ENCODE measurements at regions not wholly inside any gene's neighbourhood (a gene's known extent, or its start where the extent isn't known, plus 50 kb on each side); places are given as distances from the start of the nearest gene placed in this dataset.

DNA sequence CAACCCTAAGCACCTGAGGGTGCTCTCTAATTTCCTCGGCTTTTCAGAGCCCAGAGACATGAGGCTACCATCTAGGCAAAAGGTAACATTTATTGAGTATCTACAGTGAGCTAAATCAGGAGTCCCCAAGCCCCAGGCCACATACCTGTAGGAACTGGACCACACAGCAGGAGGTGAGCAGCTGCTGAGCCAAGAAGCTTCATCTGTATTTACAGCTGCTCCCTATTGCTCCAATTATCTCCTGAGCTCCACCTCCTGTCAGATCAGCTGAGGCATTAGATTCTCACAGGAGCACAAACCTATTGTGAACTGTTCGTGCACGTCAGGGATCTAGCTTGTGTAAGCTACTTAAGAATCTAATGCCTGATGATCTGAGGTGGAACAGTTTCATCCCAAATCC lies 70.2 kb downstream of the RND3 start:
- no peak for DNase-seq

DNA sequence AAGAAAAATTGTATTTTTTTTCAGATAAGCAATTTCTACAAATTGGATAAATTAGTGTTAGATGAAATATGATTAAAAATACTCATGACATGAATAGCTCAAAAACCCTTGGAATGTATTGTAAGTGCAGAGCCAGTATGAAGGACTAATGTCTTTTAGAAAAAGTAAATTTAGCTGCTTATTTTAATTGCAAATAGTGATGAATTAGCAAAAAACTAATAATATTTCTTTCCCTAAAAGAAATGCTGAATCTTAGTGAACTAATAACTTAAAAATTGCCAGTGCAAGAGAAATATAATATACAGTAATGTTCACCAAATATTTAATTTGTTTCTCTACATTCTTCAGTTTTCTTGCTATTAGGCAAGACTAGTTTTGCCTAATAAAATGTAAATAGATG lies 72.4 kb downstream of the RND3 start:
- no peak for DNase-seq

DNA sequence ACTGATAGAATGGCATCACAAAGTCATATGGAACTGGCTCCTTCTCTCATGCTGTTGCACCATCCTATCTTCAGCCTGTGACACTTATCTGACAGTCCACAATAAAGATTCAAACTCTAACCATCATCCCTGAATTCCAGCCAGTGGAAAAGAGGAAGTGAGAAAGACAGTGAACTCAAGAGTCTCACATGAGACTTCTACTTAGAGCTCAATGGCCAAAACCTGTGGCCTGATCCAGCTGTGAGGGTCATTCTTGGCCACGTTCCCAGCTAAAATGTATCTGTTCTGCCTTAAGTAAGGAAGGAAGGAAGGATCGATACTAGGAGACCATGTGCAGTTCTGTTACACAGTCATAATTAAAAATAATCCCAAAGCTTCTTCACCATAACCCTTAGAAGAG lies 73.6 kb downstream of the RND3 start:
- DNase-seq, result no peak

DNA sequence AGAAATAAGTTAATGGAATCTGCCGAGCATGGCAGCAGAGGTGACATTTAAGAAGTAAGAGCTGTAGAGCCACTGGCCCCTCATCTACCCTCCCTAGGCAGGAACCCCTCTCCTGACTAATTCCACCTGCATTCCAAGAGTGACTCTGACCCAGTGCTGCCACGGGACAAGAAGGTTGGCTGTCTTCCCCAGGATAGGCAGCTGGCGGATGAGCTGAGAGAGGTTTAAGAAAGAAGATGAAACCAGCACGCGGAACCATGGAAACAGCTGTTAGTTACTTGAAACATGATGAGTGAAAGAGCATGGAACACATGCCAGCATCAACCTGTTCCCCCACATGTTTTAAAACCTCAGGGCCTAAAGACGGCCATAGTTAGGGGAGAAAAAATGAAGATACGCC lies 74.1 kb downstream of the RND3 start:
- DNase-seq, result no peak

DNA sequence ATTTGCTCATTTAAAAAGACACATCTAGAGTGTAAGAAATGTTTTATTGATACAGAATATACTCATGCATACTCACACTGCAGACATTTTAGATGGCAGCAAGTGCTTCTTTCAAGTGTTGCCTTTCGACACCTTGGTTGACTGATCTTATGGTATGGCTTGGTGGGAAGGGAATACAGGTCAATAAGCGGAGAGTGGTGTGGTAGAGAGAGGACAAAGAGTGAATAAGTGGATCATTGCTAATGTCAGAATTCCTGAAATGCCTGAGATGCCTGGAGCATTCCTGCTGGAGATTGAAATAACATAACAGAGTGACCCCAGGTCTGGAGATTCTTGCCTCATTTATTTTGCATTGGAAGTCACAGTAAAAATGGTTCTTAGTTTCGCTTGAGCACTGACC lies 76.7 kb downstream of the RND3 start:
- no peak for DNase-seq

DNA sequence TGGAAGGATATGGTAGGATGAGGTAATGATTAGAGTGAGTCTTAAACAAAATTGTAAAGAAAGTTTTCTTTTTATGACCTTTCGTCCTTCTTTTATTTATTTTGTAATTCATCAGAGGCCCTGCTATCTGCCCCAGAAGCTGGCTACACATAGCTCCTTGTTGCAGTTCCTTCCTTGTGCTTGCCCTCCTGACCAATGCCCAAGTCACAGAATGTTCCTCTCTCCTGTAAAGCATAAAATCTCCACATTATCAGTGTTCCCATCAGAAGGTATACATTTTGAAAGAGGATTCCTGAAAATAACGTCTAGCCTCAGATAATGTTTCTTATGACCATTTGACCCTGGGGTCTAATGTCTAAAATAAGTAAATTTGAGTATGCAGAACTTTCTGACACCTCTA lies 78.3 kb downstream of the RND3 start:
- DNase-seq, result no peak

DNA sequence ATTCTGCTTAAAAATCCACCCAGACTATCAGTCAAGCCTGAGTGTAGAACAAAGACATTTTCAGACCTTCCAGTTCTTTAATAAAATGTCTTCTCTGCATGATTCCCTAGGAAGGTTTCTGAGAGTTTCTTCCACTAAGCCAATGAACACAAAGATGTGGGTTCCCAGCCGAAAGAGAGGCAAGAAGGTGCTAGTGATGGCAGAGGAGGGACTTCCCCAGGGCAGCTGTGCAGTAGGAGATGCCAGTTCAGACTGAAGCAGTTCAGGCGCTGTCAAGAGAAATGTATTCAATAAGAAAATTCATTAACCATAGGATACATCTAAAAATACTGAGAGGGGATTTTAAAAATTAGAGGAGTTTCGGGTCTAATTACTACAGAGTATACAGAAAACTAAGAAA lies 83.3 kb downstream of the RND3 start:
- DNase-seq, result no peak

DNA sequence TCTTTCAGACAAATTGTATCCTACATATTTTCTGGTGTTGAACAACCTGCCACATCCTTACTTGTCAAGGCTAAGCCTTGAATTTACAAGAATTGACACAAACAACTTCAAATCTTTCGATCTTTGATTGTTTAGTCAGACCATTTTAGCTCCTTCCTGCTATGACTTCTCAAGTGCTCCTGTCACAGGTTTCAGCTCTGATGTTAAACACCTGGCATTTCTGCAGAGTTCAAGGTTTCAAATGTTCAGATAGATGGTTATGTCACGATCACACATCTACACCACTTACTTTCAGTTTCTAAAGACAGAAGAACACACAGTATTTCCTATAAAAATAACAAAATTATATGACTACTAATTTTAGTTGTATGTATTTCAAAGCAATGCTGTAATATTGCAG lies 84.0 kb downstream of the RND3 start:
- no peak for DNase-seq

DNA sequence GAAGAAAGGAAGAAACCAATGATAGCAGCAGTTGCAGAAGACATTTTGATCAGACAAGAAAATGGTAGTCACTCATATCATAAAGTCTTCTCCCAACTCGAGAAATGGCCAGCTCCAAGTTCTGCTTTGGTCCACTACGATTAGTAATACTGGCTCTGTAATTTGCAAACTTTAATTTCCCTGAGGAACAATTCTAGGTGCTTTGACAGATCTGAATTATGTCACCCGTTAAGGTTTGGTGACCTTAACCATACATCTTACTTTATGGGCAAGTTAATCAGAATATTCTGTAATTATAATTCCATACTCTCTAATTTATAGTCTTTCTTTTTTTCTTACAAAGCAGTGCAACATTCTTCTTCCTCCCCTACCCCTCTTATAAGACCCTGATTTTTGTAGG lies 84.5 kb downstream of the RND3 start:
- DNase-seq, result no peak

DNA sequence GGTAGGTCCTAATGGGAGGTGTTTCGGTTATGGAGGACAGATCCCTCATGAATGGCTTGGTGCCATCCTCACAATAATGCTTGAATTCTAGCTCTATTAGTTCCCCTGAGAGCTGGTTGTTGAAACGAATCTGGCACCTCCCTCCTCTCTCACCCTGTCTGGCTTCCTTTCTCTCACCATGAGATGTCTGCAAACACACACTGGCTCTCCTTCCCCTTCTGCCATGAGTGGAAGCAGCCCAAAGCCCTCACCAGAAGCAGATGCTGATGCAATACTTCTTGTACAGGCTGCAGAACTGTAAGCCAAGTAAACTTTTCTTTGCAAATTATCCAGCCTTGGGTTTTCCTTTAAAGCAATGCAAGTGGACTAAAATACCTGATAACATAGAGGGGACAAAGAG lies 86.6 kb downstream of the RND3 start:
- no peak for DNase-seq

DNA sequence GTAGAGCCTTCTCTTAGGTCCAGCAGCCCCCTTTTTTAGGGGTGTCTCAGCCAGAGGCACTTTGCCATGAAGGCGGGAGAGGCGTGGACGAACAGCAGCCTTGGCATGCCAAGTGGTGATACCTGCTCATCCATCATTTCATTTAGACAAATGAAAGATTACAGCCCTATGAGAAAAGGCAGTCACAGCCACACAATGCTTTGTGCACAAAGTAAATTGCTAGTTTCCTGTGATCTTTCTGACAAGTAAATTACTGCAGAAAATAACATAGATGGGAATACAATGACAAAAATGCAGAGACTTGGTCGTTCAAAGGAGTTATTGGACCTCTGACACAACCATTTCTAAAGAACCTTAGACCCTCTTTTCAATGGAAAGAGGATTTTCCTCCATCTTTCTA lies 94.9 kb downstream of the RND3 start:
- no peak for DNase-seq

DNA sequence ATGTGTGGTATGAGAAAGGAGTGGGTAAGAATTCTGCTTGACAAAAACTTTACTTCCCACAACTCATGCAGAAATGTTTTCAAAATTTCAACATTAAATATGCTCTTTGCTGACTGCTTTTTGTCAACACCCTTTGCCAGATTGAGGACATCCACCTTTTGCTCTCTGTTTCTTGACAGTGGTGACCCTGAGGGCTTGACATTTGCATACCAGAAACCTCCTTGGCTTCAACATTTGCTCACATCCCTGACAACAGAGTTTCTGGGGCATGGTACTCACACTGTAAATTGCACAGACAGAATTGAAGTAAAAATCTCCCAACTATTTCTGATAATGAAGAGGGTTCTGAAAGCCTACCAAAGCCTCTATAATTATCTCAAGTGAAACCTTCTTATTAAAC lies 95.7 kb downstream of the RND3 start:
- DNase-seq, result no peak

DNA sequence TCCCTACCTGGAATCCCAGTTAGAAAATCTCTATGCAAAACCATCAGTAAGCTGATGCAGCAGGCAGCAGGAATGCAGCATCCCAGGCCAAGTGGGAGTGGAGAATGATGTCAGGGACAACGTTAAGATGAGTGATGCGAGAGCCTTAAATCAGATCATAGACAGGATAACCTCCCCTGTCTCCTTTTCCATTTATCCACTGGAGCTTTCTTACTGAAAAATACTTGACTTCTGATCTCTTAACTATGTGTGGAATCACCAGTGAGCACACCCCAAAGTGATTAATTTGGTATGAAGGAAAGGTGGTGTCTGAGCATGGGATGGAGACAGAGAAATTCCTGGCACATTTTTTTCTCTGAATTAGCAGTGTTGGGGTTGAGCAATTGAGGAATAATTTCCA lies 98.0 kb downstream of the RND3 start:
- DNase-seq, result no peak

DNA sequence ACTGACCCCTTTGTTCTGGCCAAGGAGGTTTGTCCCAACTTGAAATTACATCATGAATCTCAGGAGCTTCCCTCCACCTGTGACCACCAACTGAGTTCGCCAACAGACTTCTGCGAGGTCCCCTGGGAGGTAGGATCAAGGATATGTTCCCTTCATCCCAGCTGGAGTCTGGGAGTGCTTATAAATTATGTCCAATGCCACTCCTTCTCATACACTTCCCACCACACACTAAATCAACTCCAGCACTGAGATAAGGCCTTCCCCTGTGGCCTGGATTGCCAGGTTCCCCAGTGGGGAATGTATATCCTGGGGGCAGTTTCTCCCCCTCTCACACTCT lies 99.2 kb downstream of the RND3 start:
- DNase-seq, result no peak

DNA sequence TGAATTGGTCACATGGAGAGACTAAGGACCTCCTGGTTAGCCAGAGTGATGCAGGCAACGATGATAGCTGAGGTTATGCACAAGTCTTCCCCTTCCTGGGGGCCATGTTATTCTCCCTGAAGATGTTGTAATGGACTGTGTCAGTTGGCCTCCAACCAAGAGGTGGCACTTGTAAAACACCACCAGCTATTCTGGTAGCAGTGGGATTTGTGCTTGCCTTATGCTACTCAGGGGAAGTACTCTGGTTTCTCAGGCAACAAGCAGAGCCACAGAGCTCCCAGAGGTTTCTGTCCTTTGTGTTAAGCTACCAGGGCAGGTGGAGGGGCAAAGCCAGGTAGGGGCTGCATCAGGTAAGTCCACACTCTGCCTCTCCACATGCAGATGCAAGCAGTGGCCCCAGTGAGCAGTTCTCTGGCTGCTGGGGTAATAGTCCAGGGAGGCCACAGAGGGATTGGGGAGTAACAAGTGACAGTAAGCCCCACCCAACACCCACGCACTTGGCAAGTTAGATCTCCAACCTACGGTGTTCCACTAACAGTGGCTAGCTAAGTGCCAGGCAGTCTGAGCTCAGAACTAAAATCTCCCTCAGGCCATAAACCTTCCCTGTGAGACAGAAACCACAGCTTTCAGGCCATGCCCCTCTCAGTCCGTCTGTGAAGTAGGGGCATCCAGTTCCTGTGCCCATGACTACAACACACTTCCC lies 99.7 kb downstream of the RND3 start:
- DNase-seq, result no peak

DNA sequence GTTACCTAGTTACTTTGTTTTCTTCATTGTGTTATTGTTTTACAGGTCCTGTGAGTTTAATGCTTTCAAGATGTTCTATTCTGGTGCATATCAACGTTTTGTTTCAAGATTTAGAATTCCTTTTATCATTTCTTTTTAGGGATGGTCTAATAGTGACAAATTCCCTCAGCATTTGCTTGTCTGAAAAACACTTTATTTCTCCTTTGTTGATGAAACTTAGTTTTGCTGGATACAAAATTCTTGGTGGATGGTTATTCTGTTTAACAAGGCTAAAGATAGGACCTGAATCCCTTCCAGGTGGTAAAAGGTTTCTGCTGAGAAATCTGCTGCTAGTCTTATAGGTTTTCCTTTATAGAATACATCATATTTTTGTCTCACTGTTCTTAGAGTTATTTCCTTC lies 102.3 kb downstream of the RND3 start:
- no peak for DNase-seq

DNA sequence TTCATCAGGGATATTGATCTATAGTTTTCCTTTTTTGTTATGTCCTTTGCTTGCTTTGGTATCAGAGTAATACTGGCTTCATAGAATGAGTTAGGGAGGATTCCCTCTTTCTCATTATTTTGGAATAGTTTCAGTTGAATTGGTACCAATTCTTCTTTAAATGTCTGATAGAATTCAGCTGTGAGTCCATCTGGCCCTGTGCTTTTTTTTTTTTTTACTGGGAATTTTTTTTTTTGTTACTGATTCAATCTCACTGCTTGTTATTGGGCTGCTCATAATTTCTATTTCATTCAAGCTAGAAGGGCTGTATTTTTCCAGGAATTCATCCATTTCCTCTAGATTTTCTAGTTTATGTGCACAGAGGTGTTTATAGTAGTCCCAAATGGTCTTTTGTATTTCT lies 103.9 kb downstream of the RND3 start:
- no peak for DNase-seq

DNA sequence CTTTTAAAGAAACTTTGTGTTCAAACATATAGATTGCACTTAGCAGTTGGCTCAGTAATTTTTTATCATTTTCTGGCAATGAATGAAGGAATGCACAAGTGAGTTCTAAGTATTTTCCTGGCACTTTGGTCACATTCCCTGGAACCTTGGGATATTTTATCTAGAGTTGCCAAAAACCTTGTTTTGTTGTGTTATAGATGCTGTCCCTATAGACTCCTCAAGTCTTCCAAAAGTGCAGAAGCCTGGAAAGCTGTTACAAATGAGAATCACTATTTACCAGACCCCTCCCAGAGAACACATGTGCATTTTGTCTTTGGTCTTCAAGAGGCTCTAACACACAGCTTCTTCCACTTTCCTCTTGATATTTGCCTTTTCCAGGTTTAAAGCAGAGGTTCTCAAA lies 108.3 kb downstream of the RND3 start:
- no peak for DNase-seq

DNA sequence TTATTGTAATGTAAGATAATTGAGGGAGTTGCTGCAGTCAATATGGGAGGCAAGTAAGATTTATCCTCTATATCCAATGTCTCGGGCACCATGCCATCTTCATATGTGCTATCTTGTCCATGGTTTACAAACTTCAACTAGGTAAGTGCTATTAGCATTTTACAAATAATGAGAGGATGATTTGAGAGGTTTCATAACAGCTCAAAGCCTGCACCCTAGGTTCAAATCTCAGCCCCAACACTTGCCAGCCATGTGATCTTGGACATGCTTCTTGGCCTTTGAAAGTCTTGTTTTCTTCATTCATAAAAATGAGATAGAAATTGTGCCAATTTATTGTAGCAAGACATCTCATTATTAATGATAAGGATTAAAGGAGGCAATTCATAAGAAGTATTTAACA lies 108.8 kb downstream of the RND3 start:
- no peak for DNase-seq

DNA sequence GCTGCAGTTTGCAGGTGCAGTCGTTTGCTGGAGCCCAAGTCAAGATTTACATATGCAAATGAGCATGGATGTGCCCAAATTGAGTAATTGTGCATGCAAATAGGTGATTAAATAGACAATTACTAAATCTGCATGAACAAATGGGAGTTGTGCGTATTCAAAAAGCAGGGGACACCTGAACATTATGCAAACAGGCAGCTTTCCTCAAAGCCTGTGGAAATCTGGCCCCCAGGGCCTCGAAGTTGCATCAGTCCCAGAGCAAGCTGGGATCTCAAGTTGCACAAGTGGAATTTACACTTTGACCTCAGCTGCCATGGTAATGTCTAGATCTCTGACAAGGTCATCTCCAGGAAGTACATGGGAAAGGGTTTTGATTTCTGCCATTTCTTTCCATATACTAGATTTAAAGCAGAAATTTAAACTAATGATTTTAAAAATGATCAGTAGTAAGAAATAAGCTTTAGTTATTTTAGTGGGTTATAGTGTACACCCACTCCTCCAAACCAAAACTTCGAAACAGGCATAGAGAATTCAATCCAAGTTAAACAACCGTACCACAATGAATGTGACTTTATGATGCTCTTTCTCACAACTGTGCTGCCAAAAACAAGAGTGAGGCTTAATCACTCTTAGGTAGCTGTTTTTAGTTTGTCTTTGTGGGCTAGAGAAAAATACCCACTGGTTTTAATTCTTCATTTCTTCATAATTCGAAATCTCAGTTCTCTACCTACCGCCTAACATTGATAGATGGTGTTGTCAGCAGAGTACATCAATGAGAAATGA lies 110.7 kb downstream of the RND3 start:
- no peak for DNase-seq

DNA sequence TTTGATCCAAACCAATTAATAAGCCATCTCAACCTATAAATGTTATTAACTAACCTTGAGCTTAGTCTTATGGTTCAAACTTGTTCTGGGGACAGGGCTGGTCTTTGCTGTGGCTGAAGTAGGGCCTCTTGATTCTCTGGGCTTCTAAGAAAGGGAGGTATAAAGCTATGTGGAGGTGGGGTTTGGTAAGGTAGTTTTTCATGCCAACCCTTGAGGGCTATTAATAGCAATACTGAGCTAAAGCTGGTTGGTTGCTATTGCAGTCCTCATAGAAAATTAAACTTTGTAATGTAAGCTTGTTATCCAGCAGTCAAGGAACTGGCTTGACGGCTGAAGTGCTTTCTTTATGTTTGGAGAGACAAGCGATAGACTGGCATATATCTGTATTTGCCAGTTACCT lies 112.1 kb downstream of the RND3 start:
- DNase-seq, result peak in 1 of 2 donors; percentile 14

DNA sequence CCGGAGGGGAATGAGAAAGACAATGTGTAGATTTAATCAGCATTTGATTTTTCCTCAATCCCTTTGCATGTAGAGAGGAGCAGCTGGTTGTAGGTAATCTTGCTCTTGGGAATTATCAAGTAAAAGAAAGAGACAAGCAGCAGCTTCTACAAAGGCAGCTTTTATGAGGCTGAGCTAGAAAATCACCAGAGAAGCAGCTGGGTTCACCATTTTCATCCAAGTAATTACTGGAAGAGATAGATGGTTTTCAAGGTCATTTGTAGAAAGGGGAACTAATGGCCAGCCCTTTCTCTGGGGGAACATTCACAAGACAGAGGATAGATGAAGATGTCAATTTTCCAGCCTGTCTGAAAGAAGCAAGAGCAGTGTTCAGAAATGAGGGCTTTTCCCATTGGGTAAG lies 113.0 kb downstream of the RND3 start:
- no peak for DNase-seq

DNA sequence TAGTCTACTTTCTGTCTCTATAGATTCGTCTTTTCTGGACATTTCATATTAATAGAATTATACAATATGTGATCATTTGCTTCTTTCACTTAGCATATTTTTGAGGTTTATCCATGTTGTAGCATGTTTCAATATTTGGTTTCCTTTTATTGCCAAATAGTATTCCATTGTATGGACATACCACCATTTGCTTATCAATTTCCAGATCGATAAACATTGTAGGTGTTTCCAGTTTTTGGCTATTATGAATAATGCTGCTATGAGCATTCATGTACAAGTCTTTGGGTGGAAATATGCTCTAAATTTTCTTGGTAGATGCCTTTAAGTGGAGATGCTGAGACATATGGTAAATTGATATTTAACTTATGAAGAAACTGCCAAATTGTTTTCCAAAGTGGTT lies 114.1 kb downstream of the RND3 start:
- DNase-seq, result no peak
